Left kidney (tissue), 1 donor: ENCODE measurements at regions not wholly inside any gene's neighbourhood (a gene's known extent, or its start where the extent isn't known, plus 50 kb on each side); places are given as distances from the start of the nearest gene placed in this dataset.

Experiments
- DNase-seq: peaks from one replicate; pipeline ENCODE4 v3.0.0-alpha.2; 2013

- no peak for DNase-seq
Measured at GRCh38 chr4:144465546-144465945, 180.4 kb upstream of the HHIP start.

GRCh38 chr4:144480068-144480467, 165.9 kb upstream of the HHIP start:
- DNase-seq: no peak

DNA sequence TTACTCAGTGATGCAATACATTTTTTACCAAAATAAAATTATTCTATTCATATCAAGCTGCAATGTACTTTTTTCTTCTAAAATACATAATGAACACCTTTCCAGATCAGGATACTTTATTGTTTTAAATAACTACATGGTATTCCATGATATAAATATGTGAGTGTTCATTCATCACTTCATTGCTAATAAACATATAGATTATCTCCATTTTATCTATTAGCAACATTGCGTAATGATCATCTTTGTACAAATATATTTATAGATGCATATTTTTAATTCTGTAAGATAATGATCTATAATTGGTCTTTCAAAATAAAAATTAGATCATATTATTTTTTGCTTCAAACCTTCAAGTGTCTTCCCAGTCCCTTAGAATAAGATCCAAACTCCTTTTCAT, 156.1 kb upstream of the HHIP start:
- no peak for DNase-seq

- no peak for DNase-seq
Measured at GRCh38 chr4:144494280-144494679, 151.7 kb upstream of the HHIP start.

DNA sequence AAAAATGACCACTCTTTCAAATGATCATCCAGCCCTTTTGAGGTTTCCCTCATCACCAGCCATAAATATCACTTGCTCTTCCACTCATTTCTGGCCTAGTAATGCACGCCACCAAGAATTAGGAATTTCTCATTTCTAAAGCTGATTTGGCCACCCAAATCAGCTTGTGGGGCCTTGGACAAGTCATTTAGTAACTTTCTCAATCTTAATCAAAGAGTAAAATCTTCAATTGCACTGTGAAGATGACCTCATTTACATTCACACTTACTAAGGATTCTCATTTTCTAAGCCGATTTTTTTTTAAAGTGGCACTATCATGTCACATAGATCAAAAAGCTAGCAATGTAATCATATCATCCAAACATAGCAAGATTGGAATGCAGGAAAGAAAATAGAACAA, 150.0 kb upstream of the HHIP start:
- no peak for DNase-seq

DNA sequence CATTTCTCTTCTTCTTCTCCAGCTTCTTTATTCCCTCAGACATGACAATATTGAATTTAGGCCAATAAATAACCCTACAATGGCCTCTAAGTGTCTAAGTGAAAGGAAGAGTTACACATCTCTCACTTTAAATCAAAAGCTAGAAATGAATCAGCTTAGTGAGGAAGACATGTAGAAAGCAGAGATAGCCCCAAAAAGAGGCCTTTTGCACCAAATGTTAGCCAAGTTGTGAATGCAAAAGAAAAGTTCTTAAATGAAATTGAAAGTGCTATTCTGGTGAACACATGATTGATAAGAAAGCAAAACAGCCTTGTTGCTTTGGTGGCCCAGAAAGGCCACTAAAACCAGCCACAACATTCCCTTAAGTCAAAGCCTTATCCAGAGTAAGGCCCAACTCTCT, 146.2 kb upstream of the HHIP start:
- no peak for DNase-seq

DNA sequence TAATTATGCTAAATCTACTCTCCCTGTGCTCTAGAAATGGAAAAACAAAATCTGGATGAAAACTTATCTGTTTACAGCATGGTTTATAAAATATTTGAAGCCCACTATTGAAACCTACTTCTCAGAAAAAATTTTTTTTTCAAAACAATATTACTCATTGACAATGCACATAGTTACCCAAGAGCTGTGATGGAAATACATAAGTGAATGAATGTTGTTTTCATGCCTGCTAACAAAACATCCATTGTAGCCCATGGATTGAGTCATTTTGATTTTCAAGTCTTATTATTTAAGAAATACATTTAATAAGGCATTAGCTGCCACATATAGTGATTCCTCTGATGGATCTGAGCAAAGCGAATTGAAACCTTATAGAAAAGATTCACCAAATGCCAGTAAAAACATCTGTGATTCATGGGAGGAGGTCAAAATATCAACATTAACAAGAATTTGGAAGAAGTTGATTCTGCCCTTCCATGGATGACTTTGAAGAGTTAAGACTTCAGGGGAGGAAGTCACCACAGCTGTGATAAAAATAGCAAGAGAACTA, 144.7 kb upstream of the HHIP start:
- no peak for DNase-seq

DNA sequence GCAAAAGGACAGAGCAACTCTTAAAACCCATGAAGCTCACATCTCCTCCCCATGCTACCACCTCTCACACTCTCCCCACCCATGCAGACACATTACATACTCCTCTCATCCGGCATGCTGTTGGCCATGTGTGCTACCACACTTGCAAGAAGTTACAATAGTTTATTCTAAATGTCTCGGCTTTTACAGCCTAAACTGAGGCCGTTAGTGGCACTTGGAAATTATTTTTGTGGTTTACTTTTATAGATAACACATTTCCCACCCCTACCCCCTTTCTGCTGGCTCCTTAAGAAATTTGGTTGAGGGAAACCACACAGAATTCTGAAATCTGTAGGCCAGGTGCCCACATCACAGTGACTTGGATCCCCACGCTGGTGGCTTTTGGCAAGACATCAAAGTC, 141.1 kb upstream of the HHIP start:
- DNase-seq: no peak

- no peak for DNase-seq
Measured at GRCh38 chr4:144507311-144508101, 138.4 kb upstream of the HHIP start.

- DNase-seq: peak; percentile 39
Measured at GRCh38 chr4:144509088-144510015, 136.6 kb upstream of the HHIP start.

GRCh38 chr4:144514736-144515135, 131.2 kb upstream of the HHIP start:
- DNase-seq: no peak

GRCh38 chr4:144518181-144518895, 127.6 kb upstream of the HHIP start:
- DNase-seq: no peak

DNA sequence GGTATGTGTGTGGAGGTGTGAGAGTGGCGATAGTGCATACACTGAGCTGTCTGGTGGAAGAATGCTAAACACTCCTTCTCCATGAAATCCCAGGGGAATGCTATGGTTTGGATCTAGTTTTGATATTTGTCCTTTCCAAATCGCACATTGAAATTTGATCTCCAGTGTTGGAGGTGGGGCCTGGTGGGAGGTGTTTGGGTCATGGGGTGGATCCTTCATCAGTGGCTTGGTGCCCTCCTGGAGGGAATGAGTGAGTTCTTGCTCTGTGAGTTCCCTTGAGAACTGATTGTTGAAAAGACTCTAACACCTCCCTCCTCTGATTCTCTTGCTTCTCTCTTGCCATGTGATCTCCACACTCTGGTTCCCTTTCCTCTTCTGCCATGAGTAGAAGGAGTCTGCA, 114.1 kb upstream of the HHIP start:
- no peak for DNase-seq

DNA sequence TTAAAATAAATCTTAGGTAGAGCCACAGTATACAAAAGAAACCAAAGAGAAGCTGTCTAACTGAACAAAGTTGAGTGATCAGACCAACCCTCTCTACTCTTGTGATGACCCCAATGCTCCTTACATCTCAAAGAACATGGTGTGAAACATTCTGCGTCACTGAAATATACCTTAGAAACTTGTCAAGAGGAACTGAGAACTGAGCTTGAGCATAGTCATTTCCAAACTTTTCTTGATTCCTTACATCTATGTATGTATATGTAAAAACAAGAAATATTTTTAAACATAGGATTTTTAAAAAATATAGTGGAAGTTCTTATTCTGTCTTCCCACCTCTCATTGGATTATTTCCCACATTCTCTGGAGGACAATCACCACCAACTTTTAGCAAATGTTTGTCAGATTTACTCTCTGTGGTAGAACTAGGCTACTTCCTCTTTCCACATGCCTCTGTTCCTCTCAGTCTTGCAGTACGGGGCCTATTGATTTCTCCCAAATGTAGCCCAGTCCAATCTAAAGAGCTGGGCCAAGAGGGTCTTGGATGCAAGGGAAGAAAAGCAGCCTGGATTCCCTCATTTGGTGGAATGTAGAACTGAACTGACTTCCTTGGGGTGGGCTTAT, 98.2 kb upstream of the HHIP start:
- no peak for DNase-seq

DNA sequence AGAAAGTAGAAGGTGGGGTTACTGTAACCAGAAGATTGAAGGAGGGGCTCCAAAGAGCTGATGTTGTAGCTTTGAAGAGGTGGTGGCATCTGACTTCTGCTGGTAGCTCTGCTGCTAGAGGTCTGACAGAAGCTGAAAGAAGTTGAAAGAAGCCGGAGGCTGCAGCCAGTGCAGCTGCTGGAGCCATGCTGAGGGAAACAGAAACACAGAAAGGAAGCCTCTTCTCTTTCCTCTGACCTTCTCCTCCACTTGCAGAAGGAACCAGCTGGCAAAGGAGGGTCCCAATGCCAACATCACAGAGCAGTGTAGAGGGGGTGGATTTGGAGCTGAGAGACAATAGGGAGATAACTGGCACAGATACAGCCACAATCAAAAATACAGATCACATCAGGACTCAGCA, 89.3 kb upstream of the HHIP start:
- no peak for DNase-seq

- no peak for DNase-seq
Measured at GRCh38 chr4:144557404-144557803, 88.6 kb upstream of the HHIP start.

DNA sequence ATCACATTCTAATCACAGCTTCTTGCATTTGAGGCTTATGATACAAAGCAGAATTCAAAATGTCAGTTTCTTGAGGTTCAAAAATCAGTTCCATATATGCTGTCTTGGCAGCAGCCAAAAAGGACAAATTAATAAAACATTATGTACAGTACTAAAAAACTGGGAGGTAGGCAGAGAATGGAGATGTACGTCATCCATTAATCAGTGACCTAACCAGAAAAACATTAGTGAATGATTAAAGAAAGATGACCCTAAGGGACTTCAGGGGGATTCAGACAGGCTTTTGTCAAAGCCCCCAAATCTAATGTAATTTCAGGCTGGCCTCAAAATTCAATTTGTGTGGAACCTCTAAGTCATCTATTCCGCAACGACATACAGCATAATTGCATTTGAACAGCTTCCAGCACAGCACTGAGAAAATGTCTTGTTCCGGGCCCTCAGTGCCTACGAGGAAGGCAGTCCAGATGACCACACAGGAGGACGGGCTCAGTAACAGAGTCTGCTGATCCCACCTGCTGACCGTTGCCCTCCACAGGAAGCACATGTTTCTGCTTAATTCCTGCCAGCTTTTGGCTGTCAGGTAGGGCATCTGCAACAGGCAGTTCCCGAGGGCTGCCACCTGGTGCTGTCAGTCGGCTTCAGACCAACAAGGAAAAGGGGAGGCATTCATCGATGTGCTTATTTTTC, 83.8 kb upstream of the HHIP start:
- DNase-seq: no peak

DNA sequence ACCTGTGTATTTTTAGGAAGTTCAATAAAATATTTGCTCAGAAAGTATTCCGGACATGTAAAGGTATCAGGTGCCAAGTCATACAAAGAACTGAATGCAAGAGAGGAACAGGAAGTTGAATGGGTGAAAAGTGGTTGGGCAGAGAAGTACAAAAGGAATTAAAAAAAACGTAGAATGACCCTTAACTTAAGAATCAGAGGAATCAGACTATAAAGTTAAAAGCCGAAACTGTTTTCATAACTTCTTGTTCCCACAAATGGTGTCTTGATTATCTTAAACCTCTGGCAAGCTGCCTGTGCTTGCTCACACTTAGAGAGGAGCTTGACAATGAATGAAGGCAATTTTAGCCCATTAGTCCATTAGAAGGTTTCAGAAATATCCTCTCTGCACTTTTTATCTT, 81.6 kb upstream of the HHIP start:
- DNase-seq: no peak

- no peak for DNase-seq
Measured at GRCh38 chr4:144565527-144566195, 80.3 kb upstream of the HHIP start.

DNA sequence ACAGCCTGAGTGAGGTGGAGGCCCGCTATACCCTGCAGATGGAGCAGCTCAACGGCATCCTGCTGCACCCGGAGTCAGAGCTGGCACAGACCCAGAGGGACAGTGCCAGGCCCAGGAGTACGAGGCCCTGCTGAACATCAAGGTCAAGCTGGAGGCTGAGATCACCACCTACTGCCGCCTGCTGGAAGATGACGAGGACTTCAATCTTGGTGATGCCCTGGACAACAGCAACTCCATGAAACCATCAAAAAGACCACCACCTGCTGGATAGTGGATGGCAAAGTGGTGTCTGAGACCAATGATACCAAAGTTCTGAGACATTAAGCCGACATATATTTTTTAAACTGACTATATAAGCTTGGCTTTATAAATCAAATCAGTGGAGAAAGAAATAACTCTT, 73.3 kb upstream of the HHIP start:
- no peak for DNase-seq

DNA sequence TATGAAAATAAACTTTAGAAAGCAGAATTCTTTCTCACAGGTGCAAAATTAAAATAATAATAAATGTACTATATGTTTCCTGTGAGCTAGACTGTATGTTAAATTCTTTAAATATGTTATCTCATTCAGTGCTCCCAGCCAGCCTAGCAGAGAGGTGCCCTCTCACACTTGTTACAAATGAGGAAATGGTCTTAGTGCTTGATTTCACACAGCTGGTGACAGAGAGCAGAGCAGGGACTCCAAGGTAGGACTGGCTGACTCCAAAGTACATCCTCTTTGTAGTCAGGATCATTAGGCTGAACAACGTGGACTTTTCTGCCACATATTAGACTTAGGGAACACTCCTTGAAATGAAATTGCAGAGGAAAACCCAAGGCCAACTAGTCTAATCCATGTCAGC, 72.0 kb upstream of the HHIP start:
- DNase-seq: no peak
